Spleen (tissue), 11 donors: ENCODE measurements at regions not wholly inside any gene's neighbourhood (a gene's known extent, or its start where the extent isn't known, plus 50 kb on each side); places are given as distances from the start of the nearest gene placed in this dataset.

Experiments
- DNase-seq: peaks from one replicate; pipeline ENCODE4 v3.0.0-alpha.2; 2020
- H3K27ac ChIP-seq, 8 donors: fragments of 200-600 bp; sonication (generic) in 7 of 8; 1 replicate in 4 of 8; 2 replicates in 4 of 8; pipeline versions ENCODE4 v1.5.0 to v1.8.0; 2016 to 2021; ENCODE audit warnings: inconsistent platforms in 4 of 8, mild to moderate bottlenecking in 4 of 8, moderate library complexity in 1 of 8
- H3K27me3 ChIP-seq, 7 donors: fragments of 200-600 bp; sonication (generic) in 6 of 7; replicated peaks in 1 of 7; 1 replicate in 4 of 7; 2 replicates in 3 of 7; pipeline versions ENCODE4 v1.5.0 to v1.8.0; 2016 to 2021; ENCODE audit warnings: inconsistent platforms in 3 of 7, mild to moderate bottlenecking in 1 of 7
- H3K36me3 ChIP-seq, 6 donors: fragments of 200-600 bp; sonication (generic) in 5 of 6; 1 replicate in 4 of 6; 2 replicates in 2 of 6; pipeline versions ENCODE4 v1.5.0 to v1.8.0; 2016 to 2021; ENCODE audit warnings: inconsistent platforms in 2 of 6
- H3K4me1 ChIP-seq, 6 donors: fragments of 200-600 bp; sonication (generic) in 5 of 6; 1 replicate in 3 of 6; 2 replicates in 3 of 6; pipeline versions ENCODE4 v1.5.0 to v1.8.0; 2016 to 2021; ENCODE audit warnings: inconsistent platforms in 3 of 6
- H3K4me3 ChIP-seq, 8 donors: fragments of 200-600 bp; sonication (generic) in 7 of 8; 1 replicate in 4 of 8; 2 replicates in 4 of 8; pipeline versions ENCODE4 v1.5.0 to v1.8.0; 2016 to 2021; ENCODE audit warnings: inconsistent platforms in 4 of 8, mild to moderate bottlenecking in 4 of 8, moderate library complexity in 2 of 8
- H3K9me3 ChIP-seq, 8 donors: fragments of 200-600 bp; sonication (generic) in 7 of 8; 1 replicate in 4 of 8; 2 replicates in 4 of 8; pipeline versions ENCODE4 v1.5.0 to v1.8.0; 2016 to 2021; ENCODE audit warnings: inconsistent platforms in 4 of 8
- CTCF ChIP-seq, 11 experiments: fragments of 200-600 bp in 7 of 11; fragments of 450-650 bp in 4 of 11; sonication (generic) in 4 of 11; IDR thresholded peaks in 8 of 11; conservative IDR thresholded peaks in 3 of 11; 1 replicate in 7 of 11; 2 replicates in 4 of 11; pipeline versions ENCODE4 v1.4.0 to v1.8.0; 2016 to 2021; ENCODE audit warnings: antibody characterized with exemption in 11 of 11, inconsistent platforms in 4 of 11, mild to moderate bottlenecking in 1 of 11
- POLR2A ChIP-seq, 3 donors: fragments of 450-650 bp; IDR thresholded peaks; one replicate each; pipeline ENCODE4 v1.5.1; 2017; ENCODE audit warnings: antibody characterized with exemption in 3 of 3, mild to moderate bottlenecking in 1 of 3
- POLR2AphosphoS5 ChIP-seq, 3 donors: sonication (generic); formaldehyde crosslinking; IDR thresholded peaks; one replicate each; pipeline ENCODE4 v1.5.1; 2017; ENCODE audit warnings: antibody characterized with exemption in 3 of 3
- WGBS, 5 donors: extraction: QIAGEN DNeasy Blood & Tissue Kit in 3 of 5; methylation state at CpG; one replicate each; pipeline versions ENCODE4 v1.1.5 to v1.1.7; 2013 to 2018; 5-methylcytosine and 5-hydroxymethylcytosine counted together
- intact Hi-C: fragments of 100-400 bp; cut with DNase I; formaldehyde crosslinking; loops from one replicate; pipeline ENCODE4 v1.15.0; 2023; ENCODE audit warnings: low total_unique reads
- donor health status: healthy with polysubstance abuse.
- donor health status: DM: no; HTN: no; CAD: no; lungs with moderate emphysema.
- donor health status: DM: no; HTN: no; CAD: no.
- donor health status: Bipolar disorder and iron deficiency.
- donor health status: healthy.
- donor health status: DM: no; HTN: no; CAD: no.
- donor health status: DM: yes; HTN: yes; CAD: no.

GRCh38 chr6:165119231-165120020 lies 190.0 kb downstream of the C6orf118 start:
- H3K27me3 ChIP-seq = no peaks in the 10 kb centered on the region
- TF ChIP-seq POLR2AphosphoS5 (IDR thresholded peaks at IDR 0.05) (no peak), CTCF (IDR thresholded peaks at IDR 0.05 in 8 of 11, conservative IDR thresholded peaks at IDR 0.05 in 3 of 11) (no peak), POLR2A (IDR thresholded peaks at IDR 0.05) (no peak)
- 60 to 69% (median 66%) methylated on average over 6 of the region's 6 CpGs for WGBS, 5 donors

GRCh38 chr6:165118736-165119135 lies 190.7 kb downstream of the C6orf118 start:
- 76 to 89% (median 80%) methylated on average over 5 of the region's 5 CpGs for WGBS, 5 donors
- H3K27ac ChIP-seq = no peak overlapping the region
- DNase-seq = no peak

More at GRCh38 chr6:165119231-165120020, 190.0 kb downstream of the C6orf118 start:
- Histone ChIP-seq H3K27ac (no peak overlapping the region), H3K9me3 (peaks cover 0 to 50% (median 11%) of the 10 kb centered on the region in 8 donors), H3K4me3 (no peak overlapping the region), H3K4me1 (no peaks in the 10 kb centered on the region), H3K36me3 (no peaks in the 10 kb centered on the region)
- intact Hi-C loops = no loop called here
- no peak for DNase-seq

GRCh38 chr6:165117806-165118205 lies 191.6 kb downstream of the C6orf118 start:
- intact Hi-C loops = no loop called here
- peaks cover 4 to 62% (median 26%) of the 10 kb centered on the region in 8 donors for H3K9me3 ChIP-seq
- H3K36me3 ChIP-seq = no peaks in the 10 kb centered on the region
- no peak overlapping the region for H3K4me3 ChIP-seq
- no peak for TF ChIP-seq CTCF (IDR thresholded peaks at IDR 0.05 in 8 of 11, conservative IDR thresholded peaks at IDR 0.05 in 3 of 11)
- no peak for TF ChIP-seq POLR2A (IDR thresholded peaks at IDR 0.05)
- no peak for TF ChIP-seq POLR2AphosphoS5 (IDR thresholded peaks at IDR 0.05)
- H3K27ac ChIP-seq = no peak overlapping the region
- no peaks in the 10 kb centered on the region for H3K27me3 ChIP-seq
- no peaks in the 10 kb centered on the region for H3K4me1 ChIP-seq
- WGBS, 5 donors = 81 to 96% (median 86%) methylated on average over 3 of the region's 3 CpGs
- no peak for DNase-seq

More at GRCh38 chr6:165118736-165119135, 190.7 kb downstream of the C6orf118 start:
- Histone ChIP-seq H3K4me1 (no peaks in the 10 kb centered on the region), H3K27me3 (no peaks in the 10 kb centered on the region), H3K36me3 (no peaks in the 10 kb centered on the region), H3K9me3 (peaks cover 0 to 54% (median 18%) of the 10 kb centered on the region in 8 donors), H3K4me3 (no peak overlapping the region)
- intact Hi-C loops = no loop called here
- TF ChIP-seq POLR2AphosphoS5 (IDR thresholded peaks at IDR 0.05) (no peak), CTCF (IDR thresholded peaks at IDR 0.05 in 8 of 11, conservative IDR thresholded peaks at IDR 0.05 in 3 of 11) (no peak), POLR2A (IDR thresholded peaks at IDR 0.05) (no peak)

GRCh38 chr6:165117121-165117520 lies 192.3 kb downstream of the C6orf118 start:
- H3K27me3 ChIP-seq = no peaks in the 10 kb centered on the region
- no peak overlapping the region for H3K4me3 ChIP-seq
- intact Hi-C loops = no loop called here
- H3K27ac ChIP-seq = no peak overlapping the region
- peaks cover 4 to 60% (median 25%) of the 10 kb centered on the region in 8 donors for H3K9me3 ChIP-seq
- no peak for DNase-seq
- 61 to 89% (median 67%) methylated on average over 2 of the region's 2 CpGs for WGBS, 5 donors
- H3K4me1 ChIP-seq = no peaks in the 10 kb centered on the region
- H3K36me3 ChIP-seq = no peaks in the 10 kb centered on the region
- TF ChIP-seq CTCF (IDR thresholded peaks at IDR 0.05 in 8 of 11, conservative IDR thresholded peaks at IDR 0.05 in 3 of 11) (no peak), POLR2AphosphoS5 (IDR thresholded peaks at IDR 0.05) (no peak), POLR2A (IDR thresholded peaks at IDR 0.05) (no peak)
